ENCODE measurements at regions not wholly inside any gene's neighbourhood (a gene's known extent, or its start where the extent isn't known, plus 50 kb on each side); places are given as distances from the start of the nearest gene placed in this dataset.

DNA sequence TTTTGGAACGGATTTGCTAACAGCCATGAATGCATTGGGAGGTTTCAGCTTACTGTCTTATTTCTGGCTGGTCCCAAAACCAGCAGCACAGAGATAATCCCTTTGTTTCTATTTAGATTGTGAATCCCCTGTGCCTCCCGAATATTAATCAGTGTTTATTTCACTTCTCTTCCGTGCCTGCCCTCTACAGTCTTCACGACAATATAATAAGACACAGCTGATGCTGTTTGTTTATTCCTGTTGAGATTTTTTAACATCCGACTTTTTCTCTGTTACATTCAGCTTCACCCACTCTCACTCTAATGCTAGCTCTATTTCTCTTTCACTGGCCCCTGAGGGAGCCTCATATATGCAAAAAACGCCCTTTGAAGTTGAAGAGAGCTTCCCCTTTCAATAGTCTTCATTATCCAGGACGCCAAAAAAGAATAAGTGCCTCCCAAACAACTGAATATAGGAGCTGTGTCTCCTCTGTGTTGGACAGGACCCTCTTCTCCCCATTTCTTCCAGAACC is 995.3 kb downstream of the ROBO2 start:
- no peak for TF ChIP-seq ZNF138 (CRISPR knock-in tag; IDR thresholded peaks at IDR 0.05; ENCODE audit: low read depth)
- TF ChIP-seq PHF8 (CRISPR knock-in tag; IDR thresholded peaks at IDR 0.05) = no peak
- TF ChIP-seq ZNF557 (CRISPR knock-in tag; IDR thresholded peaks at IDR 0.05) = no peak
